ENCODE measurements at regions not wholly inside any gene's neighbourhood (a gene's known extent, or its start where the extent isn't known, plus 50 kb on each side); places are given as distances from the start of the nearest gene placed in this dataset.

GRCh38 chr19:28532765-28533341 lies 680.1 kb downstream of the UQCRFS1 start:
- H3K9me3 ChIP-seq, result no peaks in the 10 kb centered on the region
- H3K36me3 ChIP-seq, result no peaks in the 10 kb centered on the region
- TF ChIP-seq POLR2A (IDR thresholded peaks at IDR 0.05), result no peak
- TF ChIP-seq POLR2AphosphoS5 (IDR thresholded peaks at IDR 0.05; ENCODE audit: insufficient read depth in 1 of 2, low read depth in 1 of 2), result no peak
- TF ChIP-seq CTCF (IDR thresholded peaks at IDR 0.05), result no peak
- intact Hi-C loops (cut with DNase I), result no loop called here
- DNase-seq (ENCODE audit: extremely low spot score in 2 of 2), result no peak
- H3K4me1 ChIP-seq, result no peaks in the 10 kb centered on the region
- no peak overlapping the region for H3K27ac ChIP-seq
- no peak overlapping the region for H3K4me3 ChIP-seq
- no peaks in the 10 kb centered on the region for H3K27me3 ChIP-seq

- H3K9me3 ChIP-seq, result no peaks in the 10 kb centered on the region
- intact Hi-C loops (cut with DNase I), result no loop called here
- TF ChIP-seq CTCF (IDR thresholded peaks at IDR 0.05) (no peak), POLR2AphosphoS5 (IDR thresholded peaks at IDR 0.05; ENCODE audit: insufficient read depth in 1 of 2, low read depth in 1 of 2) (no peak), POLR2A (IDR thresholded peaks at IDR 0.05) (no peak)
- H3K4me3 ChIP-seq, result no peak overlapping the region
- no peak overlapping the region for H3K27ac ChIP-seq
- H3K27me3 ChIP-seq, result no peaks in the 10 kb centered on the region
- no peaks in the 10 kb centered on the region for H3K4me1 ChIP-seq
- DNase-seq (ENCODE audit: extremely low spot score in 2 of 2), result no peak
- H3K36me3 ChIP-seq, result no peaks in the 10 kb centered on the region
Measured at GRCh38 chr19:28531979-28532378, 681.0 kb downstream of the UQCRFS1 start.

- Histone ChIP-seq H3K27ac (no peak overlapping the region), H3K36me3 (no peaks in the 10 kb centered on the region), H3K9me3 (no peaks in the 10 kb centered on the region), H3K27me3 (no peaks in the 10 kb centered on the region), H3K4me3 (no peak overlapping the region), H3K4me1 (no peaks in the 10 kb centered on the region)
- TF ChIP-seq POLR2A (IDR thresholded peaks at IDR 0.05), result no peak
- TF ChIP-seq CTCF (IDR thresholded peaks at IDR 0.05), result no peak
- no peak for TF ChIP-seq POLR2AphosphoS5 (IDR thresholded peaks at IDR 0.05; ENCODE audit: insufficient read depth in 1 of 2, low read depth in 1 of 2)
- intact Hi-C loops (cut with DNase I), result no loop called here
- DNase-seq (ENCODE audit: extremely low spot score in 2 of 2), result peak in 1 of 2 donors; percentile 3
Measured at GRCh38 chr19:28530406-28531035, 682.4 kb downstream of the UQCRFS1 start.

GRCh38 chr19:28526038-28526437 lies 686.9 kb downstream of the UQCRFS1 start:
- no peaks in the 10 kb centered on the region for H3K36me3 ChIP-seq
- no peak overlapping the region for H3K27ac ChIP-seq
- H3K4me1 ChIP-seq, result no peaks in the 10 kb centered on the region
- TF ChIP-seq CTCF (IDR thresholded peaks at IDR 0.05), result no peak
- TF ChIP-seq POLR2A (IDR thresholded peaks at IDR 0.05), result no peak
- no peak for TF ChIP-seq POLR2AphosphoS5 (IDR thresholded peaks at IDR 0.05; ENCODE audit: insufficient read depth in 1 of 2, low read depth in 1 of 2)
- no peaks in the 10 kb centered on the region for H3K9me3 ChIP-seq
- H3K27me3 ChIP-seq, result no peaks in the 10 kb centered on the region
- no peak for DNase-seq (ENCODE audit: extremely low spot score in 2 of 2)
- intact Hi-C loops (cut with DNase I), result no loop called here
- H3K4me3 ChIP-seq, result no peak overlapping the region

- Histone ChIP-seq H3K27me3 (no peaks in the 10 kb centered on the region), H3K4me1 (no peaks in the 10 kb centered on the region), H3K4me3 (no peak overlapping the region), H3K36me3 (no peaks in the 10 kb centered on the region), H3K27ac (no peak overlapping the region), H3K9me3 (no peaks in the 10 kb centered on the region)
- intact Hi-C loops (cut with DNase I), result no loop called here
- TF ChIP-seq CTCF (IDR thresholded peaks at IDR 0.05), result no peak
- TF ChIP-seq POLR2A (IDR thresholded peaks at IDR 0.05), result no peak
- no peak for TF ChIP-seq POLR2AphosphoS5 (IDR thresholded peaks at IDR 0.05; ENCODE audit: insufficient read depth in 1 of 2, low read depth in 1 of 2)
- peak in 1 of 2 donors; percentile 16 for DNase-seq (ENCODE audit: extremely low spot score in 2 of 2)
Measured at GRCh38 chr19:28523619-28524018, 689.3 kb downstream of the UQCRFS1 start.

All from vagina (tissue), 2 donors.